IMR-90 (cell line): ENCODE measurements at regions not wholly inside any gene's neighbourhood (a gene's known extent, or its start where the extent isn't known, plus 50 kb on each side); places are given as distances from the start of the nearest gene placed in this dataset.

Experiments used
- ATAC-seq: fragments of 200-7000 bp; cut with Tn5 transposase; 2 replicates; pipeline ENCODE4 v1.9.1; 2020; ENCODE audit warnings: low read depth, mild to moderate bottlenecking, moderate library complexity
- BruUV-seq: library from RNA; stranded (reverse); fragments of 400-500 nt; replicated peaks from 2 replicates; lab custom pipeline; 2021; lab: Mats Ljungman, UMichigan
- CTCF ChIA-PET: fragments of 300-600 bp; formaldehyde crosslinking; extraction: SDS; loops from one replicate; lab custom pipeline; 2021; ENCODE audit warnings: antibody characterized with exemption; lab: Yijun Ruan, JAX
- POLR2A ChIA-PET: fragments of 300-600 bp; sonication (Branson Sonifier 250); formaldehyde crosslinking; loops from one replicate; lab custom pipeline; 2022; ENCODE audit warnings: antibody characterized with exemption; ENCODE audit not compliant: unreplicated experiment; lab: Charles Lee
- DNase-seq: peaks from one replicate; pipeline ENCODE4 v3.0.0; 2013
- H2AFZ ChIP-seq: replicated peaks from 2 replicates; pipeline ENCODE3; 2013; ENCODE audit warnings: low read length, mild to moderate bottlenecking; ENCODE audit not compliant: poor library complexity
- H2AK5ac ChIP-seq: 2 replicates; pipeline ENCODE4 v1.6.1; 2013; ENCODE audit warnings: low read depth, low read length, inconsistent platforms
- H2AK9ac ChIP-seq: replicated peaks from 2 replicates; pipeline ENCODE3; 2013; ENCODE audit warnings: mild to moderate bottlenecking, low read depth, low read length, moderate library complexity; ENCODE audit not compliant: poor library complexity
- H2BK120ac ChIP-seq: 2 replicates; pipeline ENCODE4 v1.6.1; 2013; ENCODE audit warnings: low read depth, low read length, inconsistent platforms
- H2BK15ac ChIP-seq: 3 replicates; pipeline ENCODE4 v1.6.1; 2013; ENCODE audit warnings: low read depth, low read length, inconsistent platforms
- H2BK20ac ChIP-seq: 2 replicates; pipeline ENCODE4 v1.6.1; 2013; ENCODE audit warnings: low read depth, mild to moderate bottlenecking, inconsistent platforms, low read length, moderate library complexity
- H2BK5ac ChIP-seq: 2 replicates; pipeline ENCODE4 v1.6.1; 2013; ENCODE audit warnings: mild to moderate bottlenecking, low read depth, low read length, inconsistent platforms; ENCODE audit not compliant: poor library complexity, severe bottlenecking
- H3K14ac ChIP-seq: replicated peaks from 2 replicates; pipeline ENCODE4 v1.6.1; 2013; ENCODE audit warnings: low read depth, low read length, inconsistent platforms
- H3K18ac ChIP-seq: 2 replicates; pipeline ENCODE4 v1.6.1; 2013; ENCODE audit warnings: low read depth, low read length, control low read depth
- H3K23ac ChIP-seq: 2 replicates; pipeline ENCODE4 v1.6.1; 2013; ENCODE audit warnings: low read depth, low read length, inconsistent platforms
- H3K27ac ChIP-seq: 2 replicates; pipeline ENCODE4 v1.5.1; 2013; ENCODE audit warnings: mild to moderate bottlenecking, control low read depth, low read length; ENCODE audit not compliant: insufficient read depth
- H3K27me3 ChIP-seq: 2 replicates; pipeline ENCODE4 v1.6.1; 2013; ENCODE audit warnings: low read length; ENCODE audit not compliant: control insufficient read depth, insufficient read depth
- H3K36me3 ChIP-seq: 2 replicates; pipeline ENCODE4 v1.6.1; 2013; ENCODE audit warnings: low read length, mixed read lengths; ENCODE audit not compliant: control insufficient read depth, insufficient read depth
- H3K4ac ChIP-seq: 2 replicates; pipeline ENCODE4 v1.6.1; 2013; ENCODE audit warnings: low read depth, low read length, inconsistent platforms
- H3K4me1 ChIP-seq: 2 replicates; pipeline ENCODE4 v1.6.1; 2013; ENCODE audit warnings: low read length, mixed read lengths; ENCODE audit not compliant: control insufficient read depth, insufficient read depth
- H3K4me2 ChIP-seq: 2 replicates; pipeline ENCODE4 v1.6.1; 2013; ENCODE audit warnings: low read depth, mild to moderate bottlenecking, control low read depth, low read length, moderate library complexity
- H3K4me3 ChIP-seq: 2 replicates; pipeline ENCODE4 v1.5.1; 2013; ENCODE audit warnings: low read depth, mild to moderate bottlenecking, control low read depth, low read length, moderate library complexity; ENCODE audit not compliant: insufficient read depth
- H3K56ac ChIP-seq: 2 replicates; pipeline ENCODE4 v1.6.1; 2013; ENCODE audit warnings: low read length, inconsistent platforms; ENCODE audit not compliant: insufficient read depth; ENCODE audit errors: extremely low read depth
- H3K79me1 ChIP-seq, 2 experiments: 2 replicates each; pipeline ENCODE4 v1.6.1; 2013; ENCODE audit warnings: low read length in 2 of 2, inconsistent platforms in 1 of 2, low read depth in 1 of 2
- H3K9ac ChIP-seq: 2 replicates; pipeline ENCODE4 v1.6.1; 2013; ENCODE audit warnings: low read depth, low read length, control low read depth
- H3K9me1 ChIP-seq: 2 replicates; pipeline ENCODE4 v1.6.1; 2013; ENCODE audit warnings: low read length, inconsistent platforms; ENCODE audit not compliant: insufficient read depth
- H3K9me3 ChIP-seq: 2 replicates; pipeline ENCODE4 v1.6.1; 2013; ENCODE audit warnings: low read length; ENCODE audit not compliant: control insufficient read depth, insufficient read depth
- H4K20me1 ChIP-seq: 2 replicates; pipeline ENCODE4 v1.6.1; 2013; ENCODE audit warnings: low read length, inconsistent platforms; ENCODE audit not compliant: insufficient read depth
- H4K5ac ChIP-seq: 2 replicates; pipeline ENCODE4 v1.6.1; 2013; ENCODE audit warnings: mild to moderate bottlenecking, low read depth, low read length, control low read depth
- H4K8ac ChIP-seq, 2 experiments: 2 replicates each; pipeline ENCODE4 v1.6.1; 2013; ENCODE audit warnings: low read depth in 2 of 2, low read length in 2 of 2, control low read depth in 1 of 2, inconsistent platforms in 1 of 2
- H4K91ac ChIP-seq: 2 replicates; pipeline ENCODE4 v1.6.1; 2013; ENCODE audit warnings: low read depth, low read length, inconsistent platforms; ENCODE audit not compliant: insufficient read depth
- BHLHE40 ChIP-seq: fragments of 150-350 bp; IDR thresholded peaks from 2 replicates; pipeline ENCODE4 v1.6.1; 2016; ENCODE audit warnings: mild to moderate bottlenecking, low read depth, low read length
- CHD1 ChIP-seq: IDR thresholded peaks from 2 replicates; pipeline ENCODE4 v1.6.1; 2012; ENCODE audit warnings: low read depth, low read length, improper control_type of control experiment
- MAFK ChIP-seq: IDR thresholded peaks from 2 replicates; pipeline ENCODE4 v1.6.1; 2012; ENCODE audit warnings: low read depth, low read length, improper control_type of control experiment
- MAZ ChIP-seq: IDR thresholded peaks from 2 replicates; pipeline ENCODE4 v1.6.1; 2012; ENCODE audit warnings: low read depth, mild to moderate bottlenecking, low read length, improper control_type of control experiment, moderate library complexity, borderline replicate concordance
- NFE2L2 ChIP-seq: fragments of 150-350 bp; IDR thresholded peaks from 2 replicates; pipeline ENCODE4 v1.6.1; 2016; ENCODE audit warnings: low read depth, mild to moderate bottlenecking, low read length
- RAD21 ChIP-seq: IDR thresholded peaks from 2 replicates; pipeline ENCODE4 v1.6.1; 2012; ENCODE audit warnings: low read length, improper control_type of control experiment
- SMC3 ChIP-seq: fragments of 150-350 bp; IDR thresholded peaks from 2 replicates; pipeline ENCODE4 v1.6.1; 2016; ENCODE audit warnings: low read depth, mild to moderate bottlenecking, antibody characterized with exemption, low read length, moderate library complexity
- WGBS, 2 experiments: methylation state at CpG; one replicate each; pipeline versions ENCODE4 v1.1.5 to v1.1.7; 2013; ENCODE audit warnings: missing lambda C conversion rate in 2 of 2; ENCODE audit not compliant: insufficient read length in 1 of 2; ENCODE audit errors: extremely low coverage in 2 of 2; 5-methylcytosine and 5-hydroxymethylcytosine counted together
- dilution Hi-C: fragments of 300-500 bp; cut with HindIII; formaldehyde crosslinking; loops from one replicate; pipeline ENCODE4 v1.14.3; 2018; ENCODE audit warnings: low sequenced_read_pairs; ENCODE audit not compliant: unreplicated experiment
- in situ Hi-C: fragments of 300-500 bp; cut with MboI; formaldehyde crosslinking; loops from 3 replicates; pipeline ENCODE4 v1.14.3; 2019; ENCODE audit warnings: low sequenced_read_pairs, inconsistent platforms, mixed read lengths
- intact Hi-C: fragments of 100-400 bp; cut with micrococcal nuclease; formaldehyde crosslinking; loops from 2 replicates; pipeline ENCODE4 v1.10.0; 2022
- TF ChIP-seq, protein P1 (sequence below): conservative IDR thresholded peaks from 2 replicates; pipeline ENCODE4 v1.5.1; 2012; ENCODE audit warnings: mild to moderate bottlenecking, low read depth, low read length, improper control_type of control experiment
- TF ChIP-seq, protein P2 (sequence below): fragments of 150-350 bp; IDR thresholded peaks from 2 replicates; pipeline ENCODE4 v1.6.1; 2017; ENCODE audit warnings: mild to moderate bottlenecking, antibody characterized with exemption, low read length, low read depth
- TF ChIP-seq, protein P3 (sequence below): fragments of 150-350 bp; IDR thresholded peaks from 2 replicates; pipeline ENCODE4 v1.6.1; 2016; ENCODE audit warnings: low read depth, mild to moderate bottlenecking, low read length, moderate library complexity, borderline replicate concordance

DNA sequence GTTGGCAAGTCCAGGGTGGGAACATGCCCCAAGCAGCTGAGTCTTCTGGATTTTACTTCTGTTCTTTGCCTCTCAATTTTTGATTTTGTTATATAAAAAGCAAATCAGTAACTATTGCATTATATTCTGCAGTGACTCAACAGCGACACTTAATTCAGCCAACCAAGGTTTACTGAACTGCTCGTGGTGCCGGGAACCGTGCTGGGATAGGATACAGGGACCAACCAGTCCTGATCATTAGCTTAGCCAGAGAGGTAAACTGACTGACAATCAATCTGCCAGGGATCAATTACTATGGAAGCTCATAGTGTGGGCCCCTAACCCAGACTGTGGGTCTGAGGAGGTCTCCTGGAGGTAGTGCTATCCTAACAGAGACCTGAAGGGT is 68.4 kb upstream of the ZNF281 start:
- no peak overlapping the region for H3K56ac ChIP-seq
- H2AFZ ChIP-seq: no peak overlapping the region
- dilution Hi-C loops (no loop called here), intact Hi-C loops (no loop called here), in situ Hi-C loops (no loop called here)
- no peak overlapping the region for H2AK9ac ChIP-seq
- H2BK20ac ChIP-seq: no peak overlapping the region
- no peaks in the 10 kb centered on the region for H4K20me1 ChIP-seq
- no peak overlapping the region for H3K4ac ChIP-seq
- ChIA-PET POLR2A (no interaction called here), CTCF (no interaction called here)
- no peak overlapping the region for H4K91ac ChIP-seq
- H3K36me3 ChIP-seq: no peaks in the 10 kb centered on the region
- H4K5ac ChIP-seq: no peak overlapping the region
- no peak overlapping the region for H3K18ac ChIP-seq
- H2AK5ac ChIP-seq: no peak overlapping the region
- no peak overlapping the region for H3K4me2 ChIP-seq
- H2BK5ac ChIP-seq: no peak overlapping the region
- no peak overlapping the region for H3K23ac ChIP-seq
- H3K14ac ChIP-seq: no peak overlapping the region
- H2BK120ac ChIP-seq: no peak overlapping the region
- no peak for ATAC-seq
- peaks cover 0 to 6% of the 10 kb centered on the region in 2 experiments; a peak in 3 of 4 replicates for H3K79me1 ChIP-seq
- no peak overlapping the region for H3K4me3 ChIP-seq
- no peak for DNase-seq
- H3K9me3 ChIP-seq: no peaks in the 10 kb centered on the region
- 93% methylated on average over 3 of the region's 4 CpGs; no CpG with 5 or more reads in 1 of the 2 experiments for WGBS, 2 experiments
- no TSS peak for BruUV-seq
- H3K27ac ChIP-seq: no peak overlapping the region
- TF ChIP-seq RAD21 (no peak), BHLHE40 (no peak), CHD1 (no peak), NFE2L2 (no peak), MAFK (no peak), SMC3 (no peak), MAZ (no peak)
- TF ChIP-seq, protein P1, sequence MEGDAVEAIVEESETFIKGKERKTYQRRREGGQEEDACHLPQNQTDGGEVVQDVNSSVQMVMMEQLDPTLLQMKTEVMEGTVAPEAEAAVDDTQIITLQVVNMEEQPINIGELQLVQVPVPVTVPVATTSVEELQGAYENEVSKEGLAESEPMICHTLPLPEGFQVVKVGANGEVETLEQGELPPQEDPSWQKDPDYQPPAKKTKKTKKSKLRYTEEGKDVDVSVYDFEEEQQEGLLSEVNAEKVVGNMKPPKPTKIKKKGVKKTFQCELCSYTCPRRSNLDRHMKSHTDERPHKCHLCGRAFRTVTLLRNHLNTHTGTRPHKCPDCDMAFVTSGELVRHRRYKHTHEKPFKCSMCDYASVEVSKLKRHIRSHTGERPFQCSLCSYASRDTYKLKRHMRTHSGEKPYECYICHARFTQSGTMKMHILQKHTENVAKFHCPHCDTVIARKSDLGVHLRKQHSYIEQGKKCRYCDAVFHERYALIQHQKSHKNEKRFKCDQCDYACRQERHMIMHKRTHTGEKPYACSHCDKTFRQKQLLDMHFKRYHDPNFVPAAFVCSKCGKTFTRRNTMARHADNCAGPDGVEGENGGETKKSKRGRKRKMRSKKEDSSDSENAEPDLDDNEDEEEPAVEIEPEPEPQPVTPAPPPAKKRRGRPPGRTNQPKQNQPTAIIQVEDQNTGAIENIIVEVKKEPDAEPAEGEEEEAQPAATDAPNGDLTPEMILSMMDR: no peak
- TF ChIP-seq, protein P2, sequence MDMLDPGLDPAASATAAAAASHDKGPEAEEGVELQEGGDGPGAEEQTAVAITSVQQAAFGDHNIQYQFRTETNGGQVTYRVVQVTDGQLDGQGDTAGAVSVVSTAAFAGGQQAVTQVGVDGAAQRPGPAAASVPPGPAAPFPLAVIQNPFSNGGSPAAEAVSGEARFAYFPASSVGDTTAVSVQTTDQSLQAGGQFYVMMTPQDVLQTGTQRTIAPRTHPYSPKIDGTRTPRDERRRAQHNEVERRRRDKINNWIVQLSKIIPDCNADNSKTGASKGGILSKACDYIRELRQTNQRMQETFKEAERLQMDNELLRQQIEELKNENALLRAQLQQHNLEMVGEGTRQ: no peak
- TF ChIP-seq, protein P3, sequence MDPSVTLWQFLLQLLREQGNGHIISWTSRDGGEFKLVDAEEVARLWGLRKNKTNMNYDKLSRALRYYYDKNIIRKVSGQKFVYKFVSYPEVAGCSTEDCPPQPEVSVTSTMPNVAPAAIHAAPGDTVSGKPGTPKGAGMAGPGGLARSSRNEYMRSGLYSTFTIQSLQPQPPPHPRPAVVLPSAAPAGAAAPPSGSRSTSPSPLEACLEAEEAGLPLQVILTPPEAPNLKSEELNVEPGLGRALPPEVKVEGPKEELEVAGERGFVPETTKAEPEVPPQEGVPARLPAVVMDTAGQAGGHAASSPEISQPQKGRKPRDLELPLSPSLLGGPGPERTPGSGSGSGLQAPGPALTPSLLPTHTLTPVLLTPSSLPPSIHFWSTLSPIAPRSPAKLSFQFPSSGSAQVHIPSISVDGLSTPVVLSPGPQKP: no peak
- H4K8ac ChIP-seq: no peak overlapping the region
- H3K4me1 ChIP-seq: peaks cover 9% of the 10 kb centered on the region
- H3K9me1 ChIP-seq: no peaks in the 10 kb centered on the region
- no peak overlapping the region for H2BK15ac ChIP-seq
- no peak overlapping the region for H3K9ac ChIP-seq
- H3K27me3 ChIP-seq: no peaks in the 10 kb centered on the region
